Superior temporal gyrus (tissue), 1 donor: ENCODE measurements at regions not wholly inside any gene's neighbourhood (a gene's known extent, or its start where the extent isn't known, plus 50 kb on each side); places are given as distances from the start of the nearest gene placed in this dataset.

ENCODE experiments used
- DNase-seq: peaks from one replicate; pipeline ENCODE4 v3.0.0-alpha.2; 2016; ENCODE audit errors: extremely low spot score

DNA sequence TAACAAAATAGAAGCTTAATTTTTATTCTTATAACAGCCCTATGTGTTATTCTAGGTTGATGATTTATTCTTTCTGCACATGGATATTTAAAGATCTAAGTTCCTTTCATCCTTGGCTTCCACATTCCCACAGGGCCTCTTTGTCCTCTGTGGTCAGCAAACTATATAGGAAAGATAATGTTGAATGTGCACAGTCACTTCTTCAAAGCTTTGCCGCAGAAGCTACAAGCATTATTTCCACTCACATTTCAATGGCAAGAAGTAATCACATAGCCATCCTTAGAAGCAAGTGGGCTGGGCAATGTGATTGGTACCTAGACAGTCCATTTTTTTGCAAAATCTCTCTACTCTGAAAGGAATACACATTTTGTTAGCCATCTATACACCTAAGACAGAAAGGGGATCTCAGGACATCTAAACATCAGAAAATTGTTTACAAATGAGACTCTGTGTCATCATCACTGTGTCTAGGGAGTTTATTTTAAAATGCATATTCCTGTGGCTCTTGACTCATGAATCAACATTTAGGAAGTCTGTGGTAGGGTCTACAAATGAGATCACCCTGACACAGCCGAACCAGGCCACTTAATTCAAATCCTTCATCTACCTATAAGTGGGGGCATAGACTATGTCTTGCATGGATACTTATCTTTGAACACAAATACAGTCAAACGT lies 1060.5 kb downstream of the XPNPEP1 start:
- DNase-seq, result no peak

GRCh38 chr10:108861181-108861754 lies 1062.0 kb downstream of the XPNPEP1 start:
- DNase-seq, result no peak

GRCh38 chr10:108852211-108852610 lies 1071.1 kb downstream of the XPNPEP1 start:
- no peak for DNase-seq

- no peak for DNase-seq
Observed at GRCh38 chr10:108850138-108850854, 1073.0 kb downstream of the XPNPEP1 start.

- no peak for DNase-seq
Observed at GRCh38 chr10:108849688-108850087, 1073.6 kb downstream of the XPNPEP1 start.

GRCh38 chr10:108849186-108849585 lies 1074.1 kb downstream of the XPNPEP1 start:
- DNase-seq, result no peak

- no peak for DNase-seq
Observed at GRCh38 chr10:108848046-108848445, 1075.3 kb downstream of the XPNPEP1 start.

- no peak for DNase-seq
Observed at GRCh38 chr10:108840944-108841343, 1082.4 kb downstream of the XPNPEP1 start.

DNA sequence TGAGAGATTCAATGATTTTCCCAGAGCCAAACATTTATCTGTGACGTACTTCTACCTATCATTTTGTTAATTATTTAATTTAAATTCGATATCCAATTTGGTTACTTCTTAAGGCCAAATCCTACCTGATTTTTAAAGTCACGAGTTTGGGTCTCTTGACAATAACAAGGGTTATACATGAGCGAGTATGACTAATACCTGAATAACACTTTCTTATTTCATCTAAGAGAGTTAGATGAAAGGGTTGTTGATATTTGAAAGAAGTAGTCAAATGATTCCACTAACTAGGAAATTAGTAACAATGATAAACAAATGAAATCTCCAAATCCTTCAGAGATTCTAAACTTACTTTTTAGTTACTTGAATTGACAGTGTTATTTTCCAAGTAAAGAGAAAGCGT lies 1086.9 kb downstream of the XPNPEP1 start:
- no peak for DNase-seq

DNA sequence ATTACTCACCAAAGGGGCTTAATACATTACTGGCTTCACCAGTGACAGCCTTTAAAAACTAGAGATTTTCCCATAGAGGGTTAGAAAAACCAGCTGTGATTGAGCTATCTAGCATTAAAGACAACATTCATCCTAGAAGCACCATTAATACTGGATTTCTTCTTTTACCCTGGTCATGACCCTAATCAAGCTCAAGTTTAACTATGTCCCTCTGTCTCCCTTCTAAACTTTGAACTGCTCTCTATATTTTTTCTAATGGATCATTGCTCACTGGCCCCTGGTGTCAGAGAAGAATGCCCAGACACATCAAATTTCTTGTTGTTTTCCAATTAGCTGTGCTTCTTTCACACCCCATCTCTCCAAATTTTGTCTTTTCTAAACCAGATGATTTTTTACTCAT lies 1101.3 kb downstream of the XPNPEP1 start:
- no peak for DNase-seq

DNA sequence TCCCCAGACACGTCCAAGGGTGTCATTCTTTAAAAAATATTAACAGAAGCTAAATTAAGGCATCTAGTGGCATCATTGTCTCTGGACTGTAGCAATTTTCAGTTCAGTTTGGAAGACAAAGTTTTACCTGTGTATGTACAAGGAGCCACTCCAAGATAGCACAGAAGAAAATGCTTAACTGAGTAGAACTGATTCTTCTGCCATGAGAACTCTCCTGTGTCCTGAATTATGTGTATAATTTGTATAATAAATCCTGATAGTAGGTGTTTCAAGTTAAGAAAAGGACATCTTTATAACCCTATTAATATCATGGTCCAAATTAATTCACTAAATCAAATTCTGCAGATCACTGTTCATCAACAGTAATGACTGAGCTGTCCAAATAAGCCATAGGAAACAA lies 1104.0 kb downstream of the XPNPEP1 start:
- DNase-seq, result no peak

DNA sequence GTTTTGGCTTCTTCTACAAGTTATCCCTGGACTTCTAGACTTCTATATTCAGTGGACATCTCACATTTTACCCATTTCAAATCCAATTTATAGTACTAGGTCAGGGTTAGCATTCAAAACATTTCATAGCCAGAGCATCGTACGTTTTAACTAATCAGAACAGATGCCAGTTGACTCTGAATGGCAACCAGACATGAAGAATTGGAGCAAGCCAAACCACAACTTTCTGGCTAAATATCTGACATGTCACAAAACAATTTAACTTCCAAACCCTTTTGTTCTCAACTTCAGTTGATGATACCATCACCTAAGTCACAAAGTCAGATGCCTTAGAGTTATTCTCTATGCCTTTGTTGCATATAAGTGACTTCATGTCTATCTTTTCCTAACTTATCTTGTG lies 1105.7 kb downstream of the XPNPEP1 start:
- DNase-seq, result no peak

DNA sequence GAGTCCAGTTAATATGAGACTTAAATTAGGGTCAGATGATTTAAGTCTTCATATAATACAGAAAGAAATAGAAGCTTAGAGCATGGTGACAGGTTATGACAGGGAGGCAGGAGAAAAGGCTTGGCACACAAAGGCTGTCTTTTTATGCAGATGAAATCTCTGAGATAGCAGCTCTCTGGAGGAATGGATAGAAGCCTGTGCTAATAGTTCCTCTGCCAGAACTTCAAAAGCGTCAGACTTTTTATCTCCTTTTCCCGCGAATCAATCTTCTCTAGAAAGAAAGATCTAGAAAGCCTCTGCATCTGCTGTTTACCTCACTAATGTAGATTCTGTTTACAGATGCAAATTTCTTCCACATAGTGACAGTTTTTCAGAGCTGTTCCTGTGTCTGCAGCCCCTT lies 1106.2 kb downstream of the XPNPEP1 start:
- DNase-seq, result no peak

DNA sequence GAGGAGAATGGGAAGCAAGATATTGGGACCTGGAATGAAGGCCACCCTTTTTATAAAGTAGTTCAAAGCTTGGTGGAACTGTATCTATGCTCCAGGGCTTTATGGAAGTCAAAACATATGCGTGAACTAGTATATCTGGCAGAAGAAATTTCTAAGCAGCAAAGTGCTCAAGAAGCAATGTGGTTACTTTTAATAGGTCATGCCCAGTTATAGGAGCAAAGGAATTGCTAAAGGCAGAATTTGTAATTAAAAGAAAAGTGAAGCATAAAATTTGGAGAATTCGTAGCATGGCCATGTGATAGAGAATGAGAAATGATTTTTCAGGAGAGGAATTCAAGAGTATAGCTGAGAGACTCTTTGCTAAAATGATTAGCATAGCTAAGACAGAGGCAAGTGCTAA lies 1110.4 kb downstream of the XPNPEP1 start:
- DNase-seq, result no peak

- DNase-seq, result no peak
Observed at GRCh38 chr10:108812296-108812695, 1111.0 kb downstream of the XPNPEP1 start.

- no peak for DNase-seq
Observed at GRCh38 chr10:108808228-108808627, 1115.1 kb downstream of the XPNPEP1 start.

GRCh38 chr10:108801775-108802517 lies 1121.4 kb downstream of the XPNPEP1 start:
- DNase-seq, result no peak

DNA sequence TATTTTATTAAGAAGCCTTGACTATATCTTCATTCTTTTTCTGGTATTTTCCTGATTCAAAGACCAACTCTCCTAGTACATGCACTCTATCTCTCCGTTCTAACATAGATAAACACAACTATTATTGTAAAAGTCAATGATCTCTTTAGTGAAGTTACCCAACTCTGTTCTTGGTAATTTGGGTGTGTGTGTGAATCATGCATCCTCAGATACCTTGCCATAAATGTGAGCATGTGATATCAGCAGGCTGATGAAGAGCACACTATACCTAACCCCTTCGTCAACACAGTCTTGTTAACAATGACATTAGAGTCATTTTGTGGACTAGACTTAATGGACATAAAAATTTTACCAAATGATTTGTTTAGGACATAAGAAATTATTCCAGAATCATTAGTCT lies 1122.1 kb downstream of the XPNPEP1 start:
- no peak for DNase-seq

GRCh38 chr10:108797573-108797972 lies 1125.7 kb downstream of the XPNPEP1 start:
- DNase-seq, result no peak

DNA sequence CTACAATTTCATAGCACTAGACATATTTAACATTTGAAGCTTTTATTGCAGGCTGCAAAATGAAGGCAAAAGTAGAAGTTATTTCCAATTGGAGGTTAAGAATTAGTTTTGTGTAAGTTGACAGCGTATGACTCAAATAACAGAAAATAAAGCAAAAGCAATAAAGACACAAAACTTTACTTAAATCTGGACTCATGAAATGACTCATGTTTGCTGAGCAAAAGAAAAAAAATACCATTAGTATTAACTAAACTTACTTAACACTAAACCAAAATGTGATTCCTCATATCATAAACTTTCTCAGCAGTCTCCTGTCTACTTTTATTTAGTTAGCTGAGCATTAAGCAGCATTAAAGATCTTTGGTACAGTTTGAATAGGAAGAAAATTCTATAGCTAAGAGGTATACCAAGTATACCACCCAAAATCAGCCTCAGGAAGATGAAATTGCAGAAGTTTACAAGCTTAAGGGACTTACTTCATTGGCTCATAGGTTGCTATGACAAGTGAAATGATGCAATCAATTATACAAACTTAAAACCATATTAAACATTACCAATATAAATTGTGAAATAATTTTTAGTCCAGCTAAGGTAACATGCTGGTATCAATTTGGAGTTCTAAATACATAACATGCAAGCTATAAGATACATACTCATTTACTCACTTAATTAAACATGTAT lies 1131.4 kb downstream of the XPNPEP1 start:
- DNase-seq, result no peak

GRCh38 chr10:108791030-108791429 lies 1132.3 kb downstream of the XPNPEP1 start:
- no peak for DNase-seq

DNA sequence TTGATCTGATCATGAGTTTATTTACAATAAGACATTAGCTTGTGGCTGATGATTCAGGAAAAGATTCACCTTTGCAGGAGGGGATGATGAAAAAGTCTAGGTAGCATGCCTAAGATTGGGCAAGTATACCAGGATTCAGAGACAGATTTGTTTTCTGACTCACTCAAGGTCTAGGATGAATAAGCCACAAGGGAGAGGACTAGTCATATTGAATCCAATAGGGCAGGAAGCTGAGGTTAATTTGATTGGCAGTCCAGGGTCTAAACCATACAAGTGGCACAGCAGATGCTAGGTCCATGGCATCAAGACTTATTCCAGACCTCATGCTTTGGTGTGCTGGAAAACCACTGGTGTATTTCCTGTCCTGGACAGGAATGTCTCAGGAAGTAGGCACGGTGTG lies 1133.4 kb downstream of the XPNPEP1 start:
- no peak for DNase-seq
